Kidney capillary endothelial cell (primary cell): ENCODE measurements at regions not wholly inside any gene's neighbourhood (a gene's known extent, or its start where the extent isn't known, plus 50 kb on each side); places are given as distances from the start of the nearest gene placed in this dataset.
"Not testable (repeated sequence)": the region's sequence is repeated elsewhere in the genome, so short reads cannot be mapped to it uniquely, and the experiment has no call there.

Experiments used
- DNase-seq: peaks from one replicate; pipeline ENCODE4 v3.0.0-alpha.2; 2018; ENCODE audit warnings: low spot score

GRCh38 chr16:48003206-48003907 is 152.4 kb downstream of the ABCC12 start:
- DNase-seq: no peak

DNA sequence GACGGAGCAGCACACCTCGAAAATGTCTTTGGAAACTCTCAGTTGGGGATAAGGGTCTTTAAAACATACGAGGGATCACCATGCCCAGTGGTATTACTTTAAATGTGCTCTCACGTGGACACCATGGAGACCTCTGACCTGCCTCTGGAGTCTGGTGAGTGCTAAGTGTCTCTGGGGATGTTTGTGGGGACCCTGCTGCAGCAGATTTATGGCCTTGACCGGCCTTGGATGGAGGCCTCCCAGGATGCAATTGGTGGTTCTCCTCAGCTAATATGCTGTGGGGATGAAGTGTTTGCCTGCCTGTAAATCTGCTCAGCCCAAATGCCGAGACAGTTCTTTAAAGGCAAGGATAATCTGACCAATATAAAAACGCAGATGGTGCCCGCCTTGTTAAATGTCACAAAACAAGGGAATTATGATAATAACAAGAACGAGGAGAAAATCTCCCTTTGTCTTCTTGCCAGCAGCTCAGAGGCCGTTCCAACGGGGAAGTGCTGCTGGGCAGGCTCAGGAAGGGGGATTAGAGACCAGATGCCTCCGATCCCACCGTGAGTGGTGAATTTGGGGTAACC is 154.4 kb downstream of the ABCC12 start:
- DNase-seq: no peak

GRCh38 chr16:48000622-48001021 is 155.2 kb downstream of the ABCC12 start:
- no peak for DNase-seq

- no peak for DNase-seq
These were observed 156.2 kb downstream of the ABCC12 start for GRCh38 chr16:47999595-47999994.

DNA sequence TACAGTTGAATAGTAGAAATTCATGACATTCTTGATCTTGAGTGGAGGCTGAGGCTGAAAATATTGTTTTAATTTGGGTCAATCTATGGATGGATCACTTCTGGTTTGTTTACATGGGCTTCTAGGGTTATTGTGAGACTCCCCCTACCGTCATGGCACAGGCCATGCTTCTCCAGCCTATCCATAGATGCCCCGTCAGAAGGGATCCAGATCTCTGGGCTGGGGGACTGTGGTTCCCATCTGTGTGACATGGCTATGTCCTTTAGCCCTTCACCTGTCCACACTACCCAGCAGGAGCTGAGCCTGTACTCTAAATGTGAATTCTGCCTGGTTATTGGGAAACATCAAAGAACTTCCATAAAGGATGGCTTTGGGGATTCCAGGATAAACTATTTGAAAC is 160.4 kb downstream of the ABCC12 start:
- DNase-seq: no peak

- DNase-seq: no peak
These were observed 164.3 kb downstream of the ABCC12 start for GRCh38 chr16:47991491-47991890.

- no peak for DNase-seq
These were observed 165.1 kb downstream of the ABCC12 start for GRCh38 chr16:47990676-47991075.

DNA sequence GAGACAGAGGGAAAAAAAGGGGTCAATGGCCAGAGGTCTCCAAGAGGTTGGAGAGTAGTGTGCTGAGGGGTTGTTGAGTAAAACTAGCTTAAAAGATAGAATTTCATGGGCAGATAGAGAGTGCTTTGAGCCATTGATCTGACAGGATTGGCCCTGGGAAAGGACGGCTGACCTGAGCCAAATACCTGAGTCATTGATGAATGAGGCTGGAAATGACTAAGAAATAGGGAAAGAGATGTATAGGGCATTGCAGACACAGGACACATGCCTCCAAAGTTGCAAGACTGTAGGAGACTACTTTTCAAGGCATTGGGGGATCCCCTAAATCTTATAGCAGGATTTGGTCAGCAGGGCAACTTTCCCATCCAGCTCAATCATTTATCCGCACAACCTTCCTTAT is 168.7 kb downstream of the ABCC12 start:
- DNase-seq: no peak

DNA sequence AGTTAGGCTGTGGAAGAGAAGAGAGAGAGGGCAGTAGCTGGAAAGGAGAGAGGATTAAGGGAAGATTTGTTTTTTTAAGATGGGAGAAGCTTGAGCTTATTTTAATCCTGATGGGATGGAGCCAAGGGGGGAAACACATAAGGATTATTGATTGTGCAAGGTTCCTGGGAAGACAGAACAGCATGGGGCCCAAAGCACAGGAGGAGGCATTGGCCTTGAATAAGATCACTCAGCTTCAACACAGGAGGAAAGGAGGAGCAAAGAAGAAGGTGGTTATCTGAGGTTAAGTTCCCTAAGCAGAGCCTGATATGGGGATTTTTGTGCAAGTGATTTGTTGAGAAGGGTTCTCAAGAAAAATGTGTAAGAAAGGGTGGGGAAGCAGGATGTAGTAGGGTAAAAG is 169.8 kb downstream of the ABCC12 start:
- DNase-seq: no peak

DNA sequence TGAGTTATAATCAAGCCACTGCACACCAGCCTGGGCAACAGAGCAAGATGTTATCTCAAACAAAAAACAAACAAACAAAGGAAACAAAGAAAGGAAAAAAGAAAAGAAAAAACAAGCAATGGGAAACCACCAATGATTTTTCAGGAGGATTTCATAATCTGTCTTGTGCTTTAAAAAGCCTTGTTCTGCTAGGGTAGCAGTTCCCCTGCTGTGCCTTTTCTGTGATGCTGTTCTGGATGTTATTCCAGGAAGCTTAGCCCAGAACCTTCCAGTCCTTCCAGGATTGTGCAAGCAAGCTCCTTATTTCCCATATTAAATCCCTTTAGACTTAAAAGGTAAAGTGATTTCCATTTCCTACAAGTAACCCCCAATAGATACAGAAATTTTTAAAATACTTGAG is 171.1 kb downstream of the ABCC12 start:
- no peak for DNase-seq

DNA sequence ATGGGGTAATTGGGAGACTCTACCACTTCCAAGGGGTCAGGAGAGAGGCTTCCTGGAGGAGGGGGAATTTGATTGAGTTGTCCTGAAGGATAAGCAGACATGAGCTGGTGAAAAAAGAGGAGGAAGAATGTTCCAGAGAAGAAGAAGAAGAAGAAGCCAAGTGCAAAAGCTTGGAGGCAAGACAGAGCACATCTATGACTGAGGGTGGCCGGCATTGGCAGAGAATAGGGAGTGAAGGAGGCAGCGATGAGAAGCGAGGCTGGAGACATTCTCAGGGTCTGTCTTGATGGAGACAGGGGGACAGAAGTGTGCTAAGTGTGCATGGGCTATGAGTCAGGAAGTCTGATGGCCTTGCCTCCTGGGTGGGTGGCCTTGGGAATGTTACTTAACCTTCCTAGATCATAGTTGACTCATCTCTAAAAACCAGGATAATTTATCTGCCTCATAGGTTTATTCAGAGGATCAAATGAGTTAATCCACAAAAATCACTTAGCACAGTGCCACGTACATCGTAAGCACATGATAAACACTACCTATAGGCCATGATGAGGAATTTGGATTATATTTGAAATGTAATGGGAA is 171.7 kb downstream of the ABCC12 start:
- DNase-seq: no peak

- no peak for DNase-seq
These were observed 175.6 kb downstream of the ABCC12 start for GRCh38 chr16:47980212-47980611.

DNA sequence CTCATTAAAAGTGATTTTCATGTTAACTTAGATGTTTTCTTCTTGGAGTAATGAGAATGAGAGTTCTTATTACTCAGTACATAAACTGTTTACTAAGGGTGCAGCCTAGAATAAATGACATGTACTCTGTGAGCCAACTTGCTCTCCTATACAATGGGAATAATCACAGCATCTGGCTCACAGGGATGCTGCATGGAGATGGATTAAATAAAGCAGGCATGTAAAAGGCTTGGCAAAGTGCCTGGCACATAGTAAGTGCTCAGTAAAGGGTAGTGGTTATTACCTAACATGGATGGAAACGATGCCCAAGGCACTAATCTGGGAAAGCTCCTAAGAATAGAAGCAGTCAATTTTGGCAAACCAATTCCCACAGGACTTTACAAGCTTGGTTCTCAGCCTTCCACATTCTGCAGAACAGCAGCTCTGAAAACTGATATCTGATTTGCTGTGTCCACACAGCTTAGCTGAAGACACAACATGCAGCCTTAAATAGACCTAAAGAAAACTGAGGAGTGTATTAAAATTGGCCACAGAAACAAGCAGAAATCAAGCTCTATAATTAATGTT is 176.1 kb downstream of the ABCC12 start:
- DNase-seq: no peak

- no peak for DNase-seq
These were observed 176.7 kb downstream of the ABCC12 start for GRCh38 chr16:47979164-47979520.

DNA sequence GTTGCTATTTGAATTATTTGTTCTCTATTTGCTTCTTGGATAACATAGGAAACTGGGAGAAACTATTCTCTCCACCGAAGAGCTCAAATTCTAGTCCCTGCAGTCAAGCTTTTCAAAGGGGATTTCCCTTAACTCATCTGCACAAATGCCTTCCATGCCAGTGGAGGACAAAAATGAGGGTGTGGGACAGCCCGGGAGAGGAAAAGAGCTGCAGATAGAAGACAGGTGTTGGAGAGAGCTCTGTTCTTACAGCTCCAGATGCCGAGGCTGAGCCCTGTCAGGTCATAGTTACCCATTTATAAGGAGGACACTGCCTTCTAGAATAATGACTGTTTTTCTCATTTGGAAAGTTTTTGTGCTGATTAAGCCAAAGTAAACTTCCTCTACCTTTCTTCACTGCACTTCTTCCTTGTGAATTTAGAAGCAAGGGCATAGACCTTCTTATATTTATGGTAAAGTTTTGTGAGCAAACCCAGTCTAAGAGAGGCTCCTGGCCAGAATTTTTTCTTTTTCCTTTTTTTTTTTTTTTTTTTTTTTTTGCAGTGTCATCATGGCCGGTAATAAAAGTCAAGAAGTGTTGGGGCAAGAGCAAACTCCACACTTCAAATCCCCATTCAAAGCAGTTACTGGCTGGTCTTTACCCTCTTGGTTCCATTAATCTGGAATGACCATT is 177.2 kb downstream of the ABCC12 start:
- no peak for DNase-seq

DNA sequence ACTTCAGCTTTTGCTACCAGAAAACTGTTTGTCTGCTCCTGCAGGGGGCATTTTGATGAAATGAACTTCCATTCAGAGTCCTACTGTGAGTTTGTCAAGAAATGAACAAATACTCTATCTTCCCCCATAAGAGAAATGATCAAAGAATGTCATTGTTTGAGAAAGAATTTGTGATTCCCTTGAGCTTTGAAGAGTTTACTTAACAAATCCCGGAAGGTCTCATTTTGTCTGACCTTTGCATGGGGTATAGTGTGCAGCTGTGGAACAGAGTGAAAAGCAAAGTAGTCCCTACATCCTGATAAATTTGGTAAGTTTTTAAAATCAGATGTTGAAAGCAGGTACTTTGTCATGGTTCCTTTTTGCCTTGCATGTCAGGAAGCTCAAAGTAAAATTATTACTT is 178.0 kb downstream of the ABCC12 start:
- no peak for DNase-seq

- no peak for DNase-seq
These were observed 179.1 kb downstream of the ABCC12 start for GRCh38 chr16:47976636-47977210.

DNA sequence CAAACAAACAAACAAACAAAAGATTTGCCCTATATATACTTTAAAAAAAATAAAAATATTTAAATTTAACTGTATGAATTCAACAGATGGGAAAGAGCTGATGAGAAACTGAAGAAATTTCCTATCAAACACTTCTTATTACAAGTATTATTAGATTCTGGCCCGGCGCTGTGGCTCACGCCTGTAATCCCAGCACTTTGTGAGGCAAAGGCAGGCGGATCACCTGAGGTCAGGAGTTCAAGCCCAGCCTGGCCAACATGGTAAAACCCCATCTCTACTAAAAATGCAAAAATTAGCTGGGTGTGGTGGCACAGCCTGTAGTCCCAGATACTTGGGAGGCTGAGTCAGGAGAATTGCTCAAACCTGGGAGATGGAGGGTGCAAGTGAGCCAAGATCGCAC is 180.8 kb downstream of the ABCC12 start:
- DNase-seq: not testable (repeated sequence)

GRCh38 chr16:47973552-47973951 is 182.2 kb downstream of the ABCC12 start:
- no peak for DNase-seq

GRCh38 chr16:47972246-47972985 is 183.4 kb downstream of the ABCC12 start:
- DNase-seq: no peak

- DNase-seq: no peak
These were observed 184.6 kb downstream of the ABCC12 start for GRCh38 chr16:47971225-47971624.
